Osteocyte (in vitro differentiated cells): ENCODE measurements at regions not wholly inside any gene's neighbourhood (a gene's known extent, or its start where the extent isn't known, plus 50 kb on each side); places are given as distances from the start of the nearest gene placed in this dataset.

ENCODE experiments used
- DNase-seq: peaks from one replicate; pipeline ENCODE4 v3.0.0; 2021; ENCODE audit warnings: mixed read lengths; ENCODE audit not compliant: unreplicated experiment; ENCODE audit errors: extremely low spot score
- H3K27ac Mint-ChIP-seq: one replicate; pipeline ENCODE4 v1.8.0; 2021; ENCODE audit warnings: mild to moderate bottlenecking, mixed read lengths; ENCODE audit not compliant: unreplicated experiment
- H3K27me3 Mint-ChIP-seq: one replicate; pipeline ENCODE4 v1.8.0; 2021; ENCODE audit warnings: mixed read lengths; ENCODE audit not compliant: unreplicated experiment
- H3K36me3 Mint-ChIP-seq: one replicate; pipeline ENCODE4 v1.8.0; 2021; ENCODE audit warnings: mixed read lengths; ENCODE audit not compliant: unreplicated experiment
- H3K4me1 Mint-ChIP-seq: one replicate; pipeline ENCODE4 v1.8.0; 2021; ENCODE audit warnings: mixed read lengths; ENCODE audit not compliant: unreplicated experiment
- H3K4me3 Mint-ChIP-seq: one replicate; pipeline ENCODE4 v1.8.0; 2021; ENCODE audit warnings: mild to moderate bottlenecking, moderate library complexity, mixed read lengths; ENCODE audit not compliant: unreplicated experiment
- H3K9me3 Mint-ChIP-seq: one replicate; pipeline ENCODE4 v1.8.0; 2021; ENCODE audit warnings: mixed read lengths; ENCODE audit not compliant: unreplicated experiment
- TF ChIP-seq, protein P1 (sequence below): fragments of 200-600 bp; sonication (generic); IDR thresholded peaks from 2 replicates; pipeline ENCODE4 v1.5.0; 2021; ENCODE audit warnings: antibody characterized with exemption, mild to moderate bottlenecking, moderate library complexity

GRCh38 chr13:80255946-80256345 is 85.0 kb downstream of the SPRY2 start:
- TF ChIP-seq, protein P1, sequence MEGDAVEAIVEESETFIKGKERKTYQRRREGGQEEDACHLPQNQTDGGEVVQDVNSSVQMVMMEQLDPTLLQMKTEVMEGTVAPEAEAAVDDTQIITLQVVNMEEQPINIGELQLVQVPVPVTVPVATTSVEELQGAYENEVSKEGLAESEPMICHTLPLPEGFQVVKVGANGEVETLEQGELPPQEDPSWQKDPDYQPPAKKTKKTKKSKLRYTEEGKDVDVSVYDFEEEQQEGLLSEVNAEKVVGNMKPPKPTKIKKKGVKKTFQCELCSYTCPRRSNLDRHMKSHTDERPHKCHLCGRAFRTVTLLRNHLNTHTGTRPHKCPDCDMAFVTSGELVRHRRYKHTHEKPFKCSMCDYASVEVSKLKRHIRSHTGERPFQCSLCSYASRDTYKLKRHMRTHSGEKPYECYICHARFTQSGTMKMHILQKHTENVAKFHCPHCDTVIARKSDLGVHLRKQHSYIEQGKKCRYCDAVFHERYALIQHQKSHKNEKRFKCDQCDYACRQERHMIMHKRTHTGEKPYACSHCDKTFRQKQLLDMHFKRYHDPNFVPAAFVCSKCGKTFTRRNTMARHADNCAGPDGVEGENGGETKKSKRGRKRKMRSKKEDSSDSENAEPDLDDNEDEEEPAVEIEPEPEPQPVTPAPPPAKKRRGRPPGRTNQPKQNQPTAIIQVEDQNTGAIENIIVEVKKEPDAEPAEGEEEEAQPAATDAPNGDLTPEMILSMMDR, result no peak
- no peaks in the 10 kb centered on the region for H3K4me1 Mint-ChIP-seq
- no peak for DNase-seq
- H3K27ac Mint-ChIP-seq, result no peak overlapping the region
- no peaks in the 10 kb centered on the region for H3K36me3 Mint-ChIP-seq
- no peak overlapping the region for H3K4me3 Mint-ChIP-seq
- no peaks in the 10 kb centered on the region for H3K9me3 Mint-ChIP-seq
- no peaks in the 10 kb centered on the region for H3K27me3 Mint-ChIP-seq

DNA sequence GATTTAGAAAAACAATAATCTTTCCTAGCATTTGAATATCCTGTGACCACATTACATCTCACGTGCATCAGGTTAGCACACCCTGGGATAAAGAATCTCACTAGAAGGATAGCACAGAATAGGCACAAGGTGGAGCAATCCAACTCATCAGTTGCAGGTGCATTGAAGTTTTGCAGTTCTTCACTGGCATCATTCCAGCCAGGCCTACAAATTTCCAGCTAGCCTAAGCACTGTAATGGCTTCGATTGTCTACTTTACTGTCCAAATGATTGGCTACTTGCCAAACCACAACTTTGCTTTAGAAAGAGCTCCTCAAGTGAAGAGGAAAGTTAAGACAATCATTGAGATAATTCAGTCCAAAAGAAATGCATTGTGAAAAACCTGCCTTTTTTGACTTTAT is 89.5 kb downstream of the SPRY2 start:
- Mint-ChIP-seq H3K27ac (no peak overlapping the region), H3K36me3 (no peaks in the 10 kb centered on the region), H3K27me3 (no peaks in the 10 kb centered on the region), H3K4me1 (peaks cover 10% of the 10 kb centered on the region), H3K4me3 (no peak overlapping the region), H3K9me3 (no peaks in the 10 kb centered on the region)
- TF ChIP-seq, protein P1, result no peak
- no peak for DNase-seq

- no peak for DNase-seq
- Mint-ChIP-seq H3K27me3 (no peaks in the 10 kb centered on the region), H3K9me3 (no peaks in the 10 kb centered on the region), H3K36me3 (no peaks in the 10 kb centered on the region), H3K27ac (peak overlapping the region; percentile 4), H3K4me1 (peaks cover 10% of the 10 kb centered on the region), H3K4me3 (peak overlapping the region; percentile 53)
- TF ChIP-seq, protein P1, result no peak
Observed at GRCh38 chr13:80250213-80250810, 90.6 kb downstream of the SPRY2 start.

DNA sequence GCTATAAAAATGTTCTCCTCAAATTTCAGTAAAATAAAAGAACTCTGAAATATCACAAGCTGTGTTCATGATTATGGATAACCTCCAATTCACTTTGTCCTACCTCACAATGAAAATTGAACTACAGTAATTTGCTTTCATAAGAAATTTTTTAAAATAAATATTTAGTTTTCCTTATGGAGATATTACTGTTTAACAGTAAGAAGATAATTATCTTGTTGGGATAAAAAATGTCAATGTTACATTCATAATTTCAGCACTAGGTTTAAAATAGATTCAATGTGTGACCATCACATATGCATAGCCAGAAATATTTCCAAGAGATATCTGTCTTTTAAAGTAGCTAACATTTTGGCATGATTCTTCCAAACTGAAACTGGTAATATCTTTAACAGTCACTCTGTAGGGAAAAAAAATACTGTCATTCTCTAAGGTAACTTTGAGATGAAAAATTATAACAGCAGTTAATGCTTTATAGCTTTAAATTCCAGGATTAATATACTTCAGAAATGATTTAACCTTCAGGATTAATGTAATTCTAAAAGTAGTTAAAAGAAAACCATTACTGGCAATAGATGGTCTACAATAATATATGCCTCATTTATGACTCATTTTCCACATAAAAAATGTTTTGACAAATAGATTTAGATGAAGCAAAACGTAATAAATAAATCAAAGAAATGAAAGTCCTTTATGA is 91.3 kb downstream of the SPRY2 start:
- peaks cover 10% of the 10 kb centered on the region for H3K4me1 Mint-ChIP-seq
- H3K27me3 Mint-ChIP-seq, result no peaks in the 10 kb centered on the region
- TF ChIP-seq, protein P1, result no peak
- H3K36me3 Mint-ChIP-seq, result no peaks in the 10 kb centered on the region
- no peaks in the 10 kb centered on the region for H3K9me3 Mint-ChIP-seq
- H3K27ac Mint-ChIP-seq, result peak overlapping the region; percentile 4
- no peak for DNase-seq
- peak overlapping the region; percentile 53 for H3K4me3 Mint-ChIP-seq

DNA sequence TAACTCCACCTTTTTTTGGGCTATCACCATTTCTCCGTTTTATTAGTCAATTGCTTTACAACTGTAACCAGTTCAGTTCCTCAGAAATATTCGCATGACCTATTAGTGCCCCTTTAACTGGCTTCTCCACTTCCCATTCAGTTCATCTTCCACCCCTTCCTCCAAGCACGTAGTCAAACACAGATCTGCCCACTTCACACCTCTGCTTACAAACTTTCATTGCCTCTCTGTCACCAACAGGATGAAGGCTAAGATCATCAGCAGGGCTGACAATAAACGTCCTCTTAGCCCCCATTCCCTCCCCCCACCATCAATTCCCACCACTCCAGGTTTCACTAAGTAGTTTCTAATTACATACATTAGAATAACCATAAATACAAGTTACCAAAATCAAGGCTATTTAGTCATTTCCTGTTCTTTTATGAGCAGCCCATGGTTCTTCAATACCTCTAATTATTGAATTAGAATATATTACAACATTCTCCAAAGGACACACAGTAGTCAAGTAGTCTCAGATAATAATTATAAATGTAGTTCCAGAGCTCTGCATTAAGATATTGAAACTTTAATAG is 95.7 kb downstream of the SPRY2 start:
- Mint-ChIP-seq H3K4me3 (no peak overlapping the region), H3K36me3 (no peaks in the 10 kb centered on the region), H3K9me3 (no peaks in the 10 kb centered on the region), H3K4me1 (peaks cover 7% of the 10 kb centered on the region), H3K27ac (no peak overlapping the region), H3K27me3 (no peaks in the 10 kb centered on the region)
- TF ChIP-seq, protein P1, result no peak
- no peak for DNase-seq
